HCT116 (cell line): ENCODE measurements at regions not wholly inside any gene's neighbourhood (a gene's known extent, or its start where the extent isn't known, plus 50 kb on each side); places are given as distances from the start of the nearest gene placed in this dataset.

Source experiments
- CTCF ChIP-seq, 3 experiments: fragments of 200-600 bp in 1 of 3; sonication (generic) in 1 of 3; IDR thresholded peaks in 2 of 3; conservative IDR thresholded peaks in 1 of 3; 2 replicates each; pipeline ENCODE4 v1.5.1; 2012 to 2017; ENCODE audit warnings: low read depth in 2 of 3, low read length in 2 of 3, antibody characterized with exemption in 1 of 3, borderline replicate concordance in 1 of 3, control low read depth in 1 of 3, mild to moderate bottlenecking in 1 of 3, mixed read lengths in 1 of 3, mixed run types in 1 of 3, moderate library complexity in 1 of 3; ENCODE audit not compliant: insufficient read depth in 1 of 3
- FOSL1 ChIP-seq: IDR thresholded peaks from 2 replicates; pipeline ENCODE4 v1.6.1; 2012; ENCODE audit warnings: low read depth
- POLR2A ChIP-seq: IDR thresholded peaks from 2 replicates; pipeline ENCODE4 v1.7.0; 2011; ENCODE audit warnings: borderline replicate concordance; ENCODE audit not compliant: insufficient read depth, insufficient read length; ENCODE audit errors: extremely low read depth
- SP1 ChIP-seq: IDR thresholded peaks from 2 replicates; pipeline ENCODE4 v1.6.1; 2012; ENCODE audit warnings: low read depth

GRCh38 chr4:183808097-183808456, 97.0 kb upstream of the STOX2 start:
- TF ChIP-seq CTCF (IDR thresholded peaks at IDR 0.05 in 2 of 3, conservative IDR thresholded peaks at IDR 0.05 in 1 of 3; ENCODE audit: borderline replicate concordance in 1 of 3, insufficient read depth in 1 of 3, low read depth in 2 of 3, low read length in 2 of 3) (no peak), POLR2A (no peak), FOSL1 (no peak), SP1 (no peak)
